Immature natural killer cell (primary cell): ENCODE measurements at regions not wholly inside any gene's neighbourhood (a gene's known extent, or its start where the extent isn't known, plus 50 kb on each side); places are given as distances from the start of the nearest gene placed in this dataset.
A peak's percentile ranks its signal among the peaks of the same experiment; 100 is the strongest.
"Not testable (repeated sequence)": the region's sequence is repeated elsewhere in the genome, so short reads cannot be mapped to it uniquely, and the experiment has no call there.

Source experiments
- DNase-seq, 3 donors: peaks; one replicate each; pipeline ENCODE4 v3.0.0; 2022; ENCODE audit warnings: mixed read lengths in 1 of 3
- H3K27ac Mint-ChIP-seq, 6 donors: one replicate each; pipeline ENCODE4 v1.8.0; 2020; ENCODE audit warnings: mixed read lengths in 6 of 6, mild to moderate bottlenecking in 5 of 6, inconsistent platforms in 4 of 6, moderate library complexity in 3 of 6
- H3K27me3 Mint-ChIP-seq, 3 donors: one replicate each; pipeline ENCODE4 v1.8.0; 2020 to 2021; ENCODE audit warnings: low read depth in 3 of 3, mild to moderate bottlenecking in 3 of 3, mixed read lengths in 3 of 3, moderate library complexity in 3 of 3, inconsistent platforms in 1 of 3
- H3K36me3 Mint-ChIP-seq, 3 donors: one replicate each; pipeline ENCODE4 v1.8.0; 2020; ENCODE audit warnings: mixed read lengths in 3 of 3, inconsistent platforms in 2 of 3, mild to moderate bottlenecking in 2 of 3
- H3K4me1 Mint-ChIP-seq, 2 donors: one replicate each; pipeline ENCODE4 v1.8.0; 2020; ENCODE audit warnings: inconsistent platforms in 2 of 2, mild to moderate bottlenecking in 2 of 2, mixed read lengths in 2 of 2, moderate library complexity in 1 of 2
- H3K4me3 Mint-ChIP-seq, 5 donors: one replicate each; pipeline ENCODE4 v1.8.0; 2020; ENCODE audit warnings: mild to moderate bottlenecking in 5 of 5, mixed read lengths in 5 of 5, inconsistent platforms in 3 of 5, moderate library complexity in 3 of 5
- H3K9me3 Mint-ChIP-seq, 6 donors: one replicate each; pipeline ENCODE4 v1.8.0; 2020; ENCODE audit warnings: mild to moderate bottlenecking in 6 of 6, mixed read lengths in 6 of 6, inconsistent platforms in 4 of 6, moderate library complexity in 3 of 6

- not testable (repeated sequence) for H3K27ac Mint-ChIP-seq, H3K4me3 Mint-ChIP-seq, H3K9me3 Mint-ChIP-seq, H3K27me3 Mint-ChIP-seq, DNase-seq, H3K4me1 Mint-ChIP-seq, H3K36me3 Mint-ChIP-seq
Measured at GRCh38 chr17:64720253-64720652, 58.1 kb upstream of the SMURF2 start.

GRCh38 chr17:64719517-64719916 lies 57.4 kb upstream of the SMURF2 start:
- H3K4me1 Mint-ChIP-seq, result peaks cover 8 to 11% of the 10 kb centered on the region in 2 donors
- H3K27me3 Mint-ChIP-seq, H3K36me3 Mint-ChIP-seq, H3K4me3 Mint-ChIP-seq, H3K27ac Mint-ChIP-seq, DNase-seq, H3K9me3 Mint-ChIP-seq: not testable (repeated sequence)

- not testable (repeated sequence) for H3K36me3 Mint-ChIP-seq, H3K4me3 Mint-ChIP-seq, H3K27me3 Mint-ChIP-seq, H3K9me3 Mint-ChIP-seq, DNase-seq
- peak overlapping the region in 1 of 6 donors; percentile 45 for H3K27ac Mint-ChIP-seq
- H3K4me1 Mint-ChIP-seq, result peaks cover 15 to 18% of the 10 kb centered on the region in 2 donors
Measured at GRCh38 chr17:64718816-64719215, 56.7 kb upstream of the SMURF2 start.

- peak overlapping the region in 4 of 6 donors; percentile 14 to 49 (median 36) for H3K27ac Mint-ChIP-seq
- H3K27me3 Mint-ChIP-seq, result peaks cover 0 to 2% (median 0%) of the 10 kb centered on the region in 3 donors
- H3K36me3 Mint-ChIP-seq, result no peaks in the 10 kb centered on the region
- no peaks in the 10 kb centered on the region for H3K9me3 Mint-ChIP-seq
- DNase-seq, result no peak
- H3K4me1 Mint-ChIP-seq, result peaks cover 23 to 25% of the 10 kb centered on the region in 2 donors
- H3K4me3 Mint-ChIP-seq, result peak overlapping the region in 3 of 5 donors; percentile 6 to 29 (median 21)
Measured at GRCh38 chr17:64718058-64718457, 56.0 kb upstream of the SMURF2 start.

GRCh38 chr17:64716496-64716895 lies 54.4 kb upstream of the SMURF2 start:
- not testable (repeated sequence) for DNase-seq, H3K36me3 Mint-ChIP-seq, H3K4me3 Mint-ChIP-seq, H3K27ac Mint-ChIP-seq, H3K9me3 Mint-ChIP-seq, H3K27me3 Mint-ChIP-seq
- peaks cover 39 to 41% of the 10 kb centered on the region in 2 donors for H3K4me1 Mint-ChIP-seq

- H3K27ac Mint-ChIP-seq, result peak overlapping the region; percentile 91 to 99 (median 96)
- H3K4me3 Mint-ChIP-seq, result peak overlapping the region; percentile 77 to 92 (median 88)
- DNase-seq, result peak; percentile 33 to 46 (median 38)
- H3K4me1 Mint-ChIP-seq, result peaks cover 66 to 68% of the 10 kb centered on the region in 2 donors
- not testable (repeated sequence) for H3K36me3 Mint-ChIP-seq, H3K27me3 Mint-ChIP-seq, H3K9me3 Mint-ChIP-seq
Measured at GRCh38 chr17:64713786-64714185, 51.7 kb upstream of the SMURF2 start.

GRCh38 chr17:64712557-64713351 lies 50.6 kb upstream of the SMURF2 start:
- H3K9me3 Mint-ChIP-seq, H3K27me3 Mint-ChIP-seq, H3K36me3 Mint-ChIP-seq: not testable (repeated sequence)
- DNase-seq, result peak; percentile 66 to 75 (median 74)
- H3K4me3 Mint-ChIP-seq, result peak overlapping the region; percentile 77 to 92 (median 88)
- H3K27ac Mint-ChIP-seq, result peak overlapping the region; percentile 91 to 99 (median 96)
- H3K4me1 Mint-ChIP-seq, result peaks cover 70% of the 10 kb centered on the region in 2 donors
